ENCODE measurements at regions not wholly inside any gene's neighbourhood (a gene's known extent, or its start where the extent isn't known, plus 50 kb on each side); places are given as distances from the start of the nearest gene placed in this dataset.

- DNase-seq (ENCODE audit: low read depth) = no peak
- TF ChIP-seq CTCF (IDR thresholded peaks at IDR 0.05; ENCODE audit: low read depth, low read length) (no peak), POLR2A (IDR thresholded peaks at IDR 0.05; ENCODE audit: extremely low read depth, insufficient read length) (no peak), MAX (IDR thresholded peaks at IDR 0.05; ENCODE audit: low read depth, low read length) (no peak), MYC (IDR thresholded peaks at IDR 0.05; ENCODE audit: low read depth, low read length) (no peak)
- H3K4me3 ChIP-seq (ENCODE audit: low read depth, low read length) = no peak overlapping the region
Observed at GRCh38 chr11:70745451-70745850, 347.1 kb downstream of the CTTN start.

DNA sequence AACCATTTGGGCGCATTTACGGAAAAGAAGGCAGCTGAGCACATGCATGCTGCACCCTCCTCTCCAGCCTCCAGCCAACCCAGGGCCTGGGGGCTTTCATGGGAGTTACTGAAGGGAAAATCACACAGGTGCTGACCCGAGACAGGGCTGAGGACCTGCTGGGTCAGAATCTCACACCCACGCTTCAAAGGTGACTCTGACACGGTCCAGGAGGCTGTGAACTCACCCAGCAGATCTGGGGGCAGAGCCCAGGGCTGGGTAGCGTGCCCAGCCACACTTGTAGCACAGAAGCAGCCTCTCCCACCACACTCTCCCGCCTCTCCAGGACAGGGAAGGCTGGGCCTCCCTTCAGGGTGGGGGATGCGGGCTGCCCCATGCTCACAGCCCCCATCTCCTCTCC is 347.6 kb downstream of the CTTN start:
- DNase-seq (ENCODE audit: low read depth) = no peak
- TF ChIP-seq POLR2A (IDR thresholded peaks at IDR 0.05; ENCODE audit: extremely low read depth, insufficient read length) = no peak
- no peak for TF ChIP-seq CTCF (IDR thresholded peaks at IDR 0.05; ENCODE audit: low read depth, low read length)
- no peak overlapping the region for H3K4me3 ChIP-seq (ENCODE audit: low read depth, low read length)

DNA sequence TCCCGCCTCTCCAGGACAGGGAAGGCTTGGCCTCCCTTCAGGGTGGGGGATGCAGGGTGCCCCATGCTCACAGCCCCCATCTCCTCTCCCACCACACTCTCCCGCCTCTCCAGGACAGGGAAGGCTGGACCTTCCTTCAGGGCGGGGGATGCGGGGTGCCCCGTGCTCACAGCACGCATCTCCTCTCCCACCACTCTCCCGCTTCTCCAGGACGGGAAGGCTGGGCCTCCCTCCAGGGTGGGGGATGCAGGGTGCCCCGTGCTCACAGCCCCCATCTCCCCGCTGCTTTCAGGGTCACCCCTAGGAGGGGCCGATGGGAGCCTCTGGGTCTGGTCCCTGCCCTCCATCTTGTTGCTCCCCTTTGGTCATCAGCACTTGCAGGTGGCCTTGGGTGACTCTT is 348.0 kb downstream of the CTTN start:
- no peak for TF ChIP-seq MYC (IDR thresholded peaks at IDR 0.05; ENCODE audit: low read depth, low read length)
- no peak for TF ChIP-seq POLR2A (IDR thresholded peaks at IDR 0.05; ENCODE audit: extremely low read depth, insufficient read length)
- no peak for TF ChIP-seq MAX (IDR thresholded peaks at IDR 0.05; ENCODE audit: low read depth, low read length)
- no peak for TF ChIP-seq CTCF (IDR thresholded peaks at IDR 0.05; ENCODE audit: low read depth, low read length)
- H3K4me3 ChIP-seq (ENCODE audit: low read depth, low read length) = no peak overlapping the region
- DNase-seq (ENCODE audit: low read depth) = no peak

DNA sequence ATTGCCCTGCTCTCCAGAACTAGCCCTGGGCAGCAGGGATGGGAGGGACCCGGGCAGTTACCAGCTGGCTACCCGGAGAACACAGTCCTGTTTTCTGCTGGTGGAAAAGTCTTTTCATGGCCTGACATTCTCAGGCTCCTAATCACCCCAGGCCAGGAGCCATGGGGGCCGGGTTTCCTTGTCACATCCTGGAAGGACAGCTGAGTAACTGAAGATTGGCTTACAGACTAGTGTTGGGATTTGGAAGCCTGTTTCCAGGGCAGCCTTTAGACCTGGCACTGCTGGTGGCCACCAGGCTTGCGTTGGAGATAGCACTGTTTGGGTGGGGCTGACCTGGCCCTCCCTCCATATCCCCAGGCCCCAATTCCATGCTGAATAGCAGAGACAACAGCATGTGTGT is 349.0 kb downstream of the CTTN start:
- no peak for TF ChIP-seq MYC (IDR thresholded peaks at IDR 0.05; ENCODE audit: low read depth, low read length)
- TF ChIP-seq CTCF (IDR thresholded peaks at IDR 0.05; ENCODE audit: low read depth, low read length) = no peak
- TF ChIP-seq POLR2A (IDR thresholded peaks at IDR 0.05; ENCODE audit: extremely low read depth, insufficient read length) = no peak
- TF ChIP-seq MAX (IDR thresholded peaks at IDR 0.05; ENCODE audit: low read depth, low read length) = no peak
- no peak overlapping the region for H3K4me3 ChIP-seq (ENCODE audit: low read depth, low read length)
- no peak for DNase-seq (ENCODE audit: low read depth)

DNA sequence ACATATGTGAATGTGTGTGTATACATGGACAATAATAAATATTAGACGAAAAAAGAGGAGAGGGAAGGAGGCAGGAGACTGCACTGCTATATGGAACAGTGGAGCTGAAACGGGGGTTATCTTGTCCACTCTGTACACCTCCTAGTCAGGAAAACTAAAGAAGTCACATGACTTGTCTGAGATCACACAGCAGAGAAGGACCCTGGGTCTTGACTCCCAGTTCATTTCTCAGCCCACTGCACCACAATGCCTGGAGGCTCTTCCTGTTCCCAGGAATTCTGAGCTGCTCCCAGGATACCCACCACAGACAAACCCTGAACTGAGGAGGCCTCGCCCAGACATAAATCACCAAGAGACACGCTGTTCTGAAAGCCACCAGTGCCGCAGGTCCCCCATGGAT is 349.6 kb downstream of the CTTN start:
- TF ChIP-seq POLR2A (IDR thresholded peaks at IDR 0.05; ENCODE audit: extremely low read depth, insufficient read length) = no peak
- TF ChIP-seq CTCF (IDR thresholded peaks at IDR 0.05; ENCODE audit: low read depth, low read length) = no peak
- no peak for TF ChIP-seq MAX (IDR thresholded peaks at IDR 0.05; ENCODE audit: low read depth, low read length)
- TF ChIP-seq MYC (IDR thresholded peaks at IDR 0.05; ENCODE audit: low read depth, low read length) = no peak
- no peak overlapping the region for H3K4me3 ChIP-seq (ENCODE audit: low read depth, low read length)

DNA sequence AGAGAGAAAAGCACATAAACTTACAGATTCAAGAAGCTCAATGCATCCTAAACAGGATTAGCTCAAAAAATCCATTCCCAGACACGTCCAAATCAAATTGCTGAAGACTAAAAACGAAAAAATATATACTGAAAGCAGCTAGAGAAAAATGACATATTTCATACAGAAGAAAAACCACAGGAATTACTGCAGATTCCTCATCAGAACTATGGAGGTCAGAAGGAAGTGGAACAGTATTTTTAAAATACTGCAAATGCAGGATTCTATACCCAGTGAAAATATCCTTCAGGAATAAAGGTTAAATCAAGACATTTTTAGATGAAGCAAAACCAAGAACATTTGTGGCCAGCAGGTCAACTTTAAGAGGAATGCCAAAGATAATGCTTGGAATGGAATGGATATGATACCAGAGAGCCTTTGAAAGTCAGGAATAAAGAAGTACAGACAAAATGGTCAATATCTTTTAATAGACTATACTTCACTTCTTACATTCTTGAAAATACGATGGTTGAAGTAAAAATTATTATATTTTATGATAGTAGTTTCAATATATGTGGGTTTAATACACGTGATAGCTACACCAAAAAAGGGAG is 352.9 kb downstream of the CTTN start:
- no peak for DNase-seq (ENCODE audit: low read depth)
- H3K4me3 ChIP-seq (ENCODE audit: low read depth, low read length) = no peak overlapping the region
- TF ChIP-seq MAX (IDR thresholded peaks at IDR 0.05; ENCODE audit: low read depth, low read length) = no peak
- no peak for TF ChIP-seq MYC (IDR thresholded peaks at IDR 0.05; ENCODE audit: low read depth, low read length)
- TF ChIP-seq CTCF (IDR thresholded peaks at IDR 0.05; ENCODE audit: low read depth, low read length) = no peak
- no peak for TF ChIP-seq POLR2A (IDR thresholded peaks at IDR 0.05; ENCODE audit: extremely low read depth, insufficient read length)

More for the DNA sequence above, 349.6 kb downstream of the CTTN start:
- no peak for DNase-seq (ENCODE audit: low read depth)

Data from NB4 (cell line).